ENCODE measurements at regions not wholly inside any gene's neighbourhood (a gene's known extent, or its start where the extent isn't known, plus 50 kb on each side); places are given as distances from the start of the nearest gene placed in this dataset.

DNA sequence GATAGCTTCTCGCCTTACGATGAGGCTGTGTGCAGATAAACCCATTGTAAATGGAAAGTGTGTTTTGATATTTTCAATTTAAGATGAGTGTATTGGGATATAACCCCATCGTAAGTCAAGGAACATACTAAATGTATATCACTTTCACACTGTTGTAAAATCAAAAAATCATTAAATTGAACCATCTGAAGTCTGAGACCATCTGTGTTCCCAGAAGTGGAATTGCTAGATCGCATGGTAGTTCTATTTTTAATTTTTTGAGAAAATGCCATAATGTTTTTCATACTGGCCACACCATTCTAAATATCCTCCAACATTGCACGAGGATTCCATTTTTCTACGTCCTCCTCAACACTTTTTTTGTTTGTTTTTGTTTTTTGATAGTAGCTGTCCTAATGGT lies 209.1 kb upstream of the MTPN start:
- TF ChIP-seq, protein P1, sequence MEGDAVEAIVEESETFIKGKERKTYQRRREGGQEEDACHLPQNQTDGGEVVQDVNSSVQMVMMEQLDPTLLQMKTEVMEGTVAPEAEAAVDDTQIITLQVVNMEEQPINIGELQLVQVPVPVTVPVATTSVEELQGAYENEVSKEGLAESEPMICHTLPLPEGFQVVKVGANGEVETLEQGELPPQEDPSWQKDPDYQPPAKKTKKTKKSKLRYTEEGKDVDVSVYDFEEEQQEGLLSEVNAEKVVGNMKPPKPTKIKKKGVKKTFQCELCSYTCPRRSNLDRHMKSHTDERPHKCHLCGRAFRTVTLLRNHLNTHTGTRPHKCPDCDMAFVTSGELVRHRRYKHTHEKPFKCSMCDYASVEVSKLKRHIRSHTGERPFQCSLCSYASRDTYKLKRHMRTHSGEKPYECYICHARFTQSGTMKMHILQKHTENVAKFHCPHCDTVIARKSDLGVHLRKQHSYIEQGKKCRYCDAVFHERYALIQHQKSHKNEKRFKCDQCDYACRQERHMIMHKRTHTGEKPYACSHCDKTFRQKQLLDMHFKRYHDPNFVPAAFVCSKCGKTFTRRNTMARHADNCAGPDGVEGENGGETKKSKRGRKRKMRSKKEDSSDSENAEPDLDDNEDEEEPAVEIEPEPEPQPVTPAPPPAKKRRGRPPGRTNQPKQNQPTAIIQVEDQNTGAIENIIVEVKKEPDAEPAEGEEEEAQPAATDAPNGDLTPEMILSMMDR (IDR thresholded peaks at IDR 0.05; ENCODE audit: low read depth, low read length), result no peak
- no peak for TF ChIP-seq MYC (IDR thresholded peaks at IDR 0.05; ENCODE audit: low read depth, low read length)

All from NB4 (cell line).